Spinal cord (tissue), 9 donors: ENCODE measurements at regions not wholly inside any gene's neighbourhood (a gene's known extent, or its start where the extent isn't known, plus 50 kb on each side); places are given as distances from the start of the nearest gene placed in this dataset.
A peak's percentile ranks its signal among the peaks of the same experiment; 100 is the strongest.

ENCODE experiments used
- DNase-seq, 6 donors: peaks; one replicate each; pipeline versions ENCODE4 v3.0.0 to v3.0.0-alpha.2; 2013 to 2015; ENCODE audit warnings: low spot score in 6 of 6, low read depth in 4 of 6
- H3K27ac ChIP-seq: one replicate; pipeline ENCODE4 v1.5.1; 2013; ENCODE audit warnings: low read depth, low read length, control low read depth
- H3K27me3 ChIP-seq: one replicate; pipeline ENCODE4 v1.6.1; 2013; ENCODE audit warnings: low read length; ENCODE audit not compliant: control insufficient read depth, insufficient read depth
- H3K36me3 ChIP-seq: one replicate; pipeline ENCODE4 v1.6.1; 2013; ENCODE audit warnings: low read length; ENCODE audit not compliant: control insufficient read depth, insufficient read depth
- H3K4me1 ChIP-seq: one replicate; pipeline ENCODE4 v1.6.1; 2013; ENCODE audit warnings: low read length; ENCODE audit not compliant: control insufficient read depth, insufficient read depth
- H3K4me3 ChIP-seq: one replicate; pipeline ENCODE4 v1.5.1; 2013; ENCODE audit warnings: low read depth, low read length, control low read depth
- H3K9me3 ChIP-seq: one replicate; pipeline ENCODE4 v1.6.1; 2013; ENCODE audit warnings: low read length; ENCODE audit not compliant: control insufficient read depth, insufficient read depth
- WGBS: methylation state at CpG from one replicate; pipeline ENCODE4 v1.1.5; 2013; ENCODE audit warnings: missing lambda C conversion rate; ENCODE audit not compliant: insufficient coverage; 5-methylcytosine and 5-hydroxymethylcytosine counted together
- donor health status: healthy.

DNA sequence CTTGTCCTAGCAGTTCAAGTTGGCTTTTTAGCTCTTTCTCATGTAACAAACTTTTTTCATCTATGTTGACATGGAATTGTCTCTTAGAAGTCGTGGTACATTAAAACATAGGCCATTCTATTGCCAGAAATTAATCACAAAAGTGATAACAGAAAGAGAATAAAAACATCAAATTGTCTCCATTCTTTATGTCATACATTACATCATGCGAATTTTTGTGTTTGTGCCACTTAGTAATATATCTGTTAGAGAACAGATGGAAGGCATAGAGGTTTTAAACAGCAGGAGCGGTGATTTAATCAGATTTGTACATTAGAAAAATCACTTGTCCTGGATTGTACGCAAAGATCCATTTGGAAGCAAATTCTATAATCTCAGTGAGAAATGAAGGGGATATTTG is 136.5 kb upstream of the CDH20 start:
- no peaks in the 10 kb centered on the region for H3K9me3 ChIP-seq
- no peaks in the 10 kb centered on the region for H3K4me1 ChIP-seq
- H3K4me3 ChIP-seq = no peak overlapping the region
- no peak for DNase-seq
- WGBS = 94% methylated on average over 2 of the region's 4 CpGs
- H3K27me3 ChIP-seq = no peaks in the 10 kb centered on the region
- H3K36me3 ChIP-seq = no peaks in the 10 kb centered on the region
- H3K27ac ChIP-seq = no peak overlapping the region

DNA sequence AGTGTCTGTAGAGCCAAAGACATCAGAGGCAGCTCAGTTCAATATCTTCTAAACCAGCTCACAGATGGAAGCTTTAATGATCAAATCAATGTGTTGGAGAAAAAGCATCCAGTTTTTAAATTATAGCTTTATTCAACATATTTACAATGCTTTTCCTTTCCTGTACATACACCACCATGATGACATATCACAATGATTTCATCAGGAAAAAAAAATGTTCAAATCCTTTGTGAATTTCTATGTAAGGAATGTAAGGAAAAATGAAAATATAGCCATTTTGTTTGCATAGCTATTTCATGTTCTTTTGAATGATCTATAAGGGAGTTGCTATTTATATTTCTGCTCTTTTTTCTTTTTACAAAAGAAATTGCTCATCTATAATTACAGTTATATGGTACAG is 134.7 kb upstream of the CDH20 start:
- H3K36me3 ChIP-seq = no peaks in the 10 kb centered on the region
- peak in 1 of 6 donors; percentile 11 for DNase-seq
- no peaks in the 10 kb centered on the region for H3K9me3 ChIP-seq
- H3K27me3 ChIP-seq = no peaks in the 10 kb centered on the region
- no peak overlapping the region for H3K27ac ChIP-seq
- H3K4me3 ChIP-seq = no peak overlapping the region
- no peaks in the 10 kb centered on the region for H3K4me1 ChIP-seq

DNA sequence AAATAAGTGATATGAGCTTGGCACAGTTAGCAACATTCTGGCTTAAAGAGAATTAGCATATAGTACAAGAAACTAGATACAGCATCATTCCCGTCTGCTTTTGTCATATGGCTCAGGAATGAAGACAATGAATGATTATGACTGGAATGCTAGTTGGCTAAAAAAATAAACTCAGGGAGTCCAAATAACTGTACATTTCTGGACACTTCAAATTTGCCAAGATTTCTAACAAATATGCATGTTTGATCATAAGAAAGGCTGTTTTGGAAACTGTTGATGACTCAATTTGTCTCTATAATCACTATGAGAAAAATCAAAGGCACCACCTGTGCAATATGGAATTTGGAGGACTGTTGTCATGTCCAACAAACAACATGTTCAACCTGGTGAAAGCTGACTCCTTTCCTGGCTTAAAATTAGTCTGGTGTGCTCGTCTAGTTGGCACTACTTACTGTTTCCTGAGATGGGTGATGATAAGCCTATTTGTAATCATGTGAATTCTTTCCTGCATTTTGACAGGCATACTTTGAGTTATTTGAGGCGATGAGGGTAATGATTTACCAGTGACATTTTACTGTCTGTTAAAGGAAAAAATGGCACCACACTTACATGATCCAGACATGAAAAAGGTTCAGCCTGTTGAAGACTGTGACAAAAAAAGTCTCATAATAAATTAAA is 133.9 kb upstream of the CDH20 start:
- H3K36me3 ChIP-seq = no peaks in the 10 kb centered on the region
- WGBS = no CpG with 5 or more reads among the region's 3 CpGs
- peak in 2 of 6 donors; percentile 16 to 80 for DNase-seq
- no peaks in the 10 kb centered on the region for H3K9me3 ChIP-seq
- no peak overlapping the region for H3K27ac ChIP-seq
- no peak overlapping the region for H3K4me3 ChIP-seq
- no peaks in the 10 kb centered on the region for H3K27me3 ChIP-seq
- H3K4me1 ChIP-seq = no peaks in the 10 kb centered on the region

DNA sequence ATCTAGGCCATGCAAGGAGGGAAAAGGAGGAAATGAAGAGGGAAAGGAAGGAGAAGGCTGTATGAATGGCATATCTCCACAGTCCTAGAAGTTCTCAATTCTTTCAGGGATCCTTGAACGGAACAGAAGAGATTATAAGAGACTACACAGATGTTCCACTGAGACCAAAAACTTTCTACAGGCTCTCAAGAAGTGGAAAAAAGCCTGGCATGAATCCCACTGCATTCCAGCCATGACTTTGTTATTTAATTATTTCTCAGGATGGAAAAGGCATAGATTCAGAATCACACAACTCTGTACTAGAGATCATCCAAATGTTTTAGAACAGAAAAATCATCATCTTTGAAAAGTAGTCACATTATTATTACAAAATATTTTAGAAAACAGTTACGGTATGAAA is 131.7 kb upstream of the CDH20 start:
- 67% methylated on average over 1 of the region's 2 CpGs for WGBS
- no peaks in the 10 kb centered on the region for H3K9me3 ChIP-seq
- no peaks in the 10 kb centered on the region for H3K4me1 ChIP-seq
- no peaks in the 10 kb centered on the region for H3K36me3 ChIP-seq
- H3K4me3 ChIP-seq = no peak overlapping the region
- H3K27ac ChIP-seq = no peak overlapping the region
- H3K27me3 ChIP-seq = no peaks in the 10 kb centered on the region
- peak in 1 of 6 donors; percentile 14 for DNase-seq

DNA sequence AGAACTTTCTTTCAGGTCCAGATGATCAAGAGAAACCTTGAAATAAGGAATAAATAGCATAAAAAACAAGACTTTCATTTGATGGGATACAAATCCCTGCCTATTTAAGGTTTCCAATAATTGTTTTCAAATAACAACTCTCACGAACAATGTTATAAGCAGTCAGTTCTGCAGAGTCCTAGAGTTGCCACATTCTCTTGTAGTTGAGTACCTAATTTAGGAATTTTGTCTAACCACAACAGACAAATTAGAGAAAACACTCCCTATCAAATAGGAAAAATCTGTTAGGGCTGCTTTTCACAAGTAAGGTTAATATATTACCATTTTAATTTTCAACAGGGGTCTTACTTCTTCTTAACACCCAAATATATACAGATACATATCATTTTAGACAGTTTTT is 130.1 kb upstream of the CDH20 start:
- WGBS = no CpG with 5 or more reads among the region's 1 CpG
- H3K4me1 ChIP-seq = no peaks in the 10 kb centered on the region
- H3K27ac ChIP-seq = no peak overlapping the region
- DNase-seq = no peak
- no peaks in the 10 kb centered on the region for H3K36me3 ChIP-seq
- H3K27me3 ChIP-seq = no peaks in the 10 kb centered on the region
- no peak overlapping the region for H3K4me3 ChIP-seq
- H3K9me3 ChIP-seq = no peaks in the 10 kb centered on the region

DNA sequence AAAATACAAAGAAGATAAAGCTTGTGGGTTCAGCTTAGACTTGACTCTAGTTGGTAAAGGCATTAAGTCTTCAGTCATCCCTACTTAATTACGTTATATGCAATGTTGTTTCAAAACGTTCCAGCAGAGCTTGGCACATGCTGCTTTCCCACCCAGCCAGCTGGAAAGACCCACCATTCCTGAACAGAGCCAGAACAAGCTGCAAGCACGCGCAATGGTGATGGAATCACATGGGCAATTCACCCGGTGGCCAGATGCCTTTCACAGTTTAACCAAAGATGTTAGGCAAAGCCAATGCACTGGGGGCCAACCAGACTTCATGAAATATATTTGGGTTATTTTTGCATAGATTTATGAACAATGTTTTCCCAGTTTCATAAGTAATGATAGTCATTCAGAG is 123.4 kb upstream of the CDH20 start:
- H3K9me3 ChIP-seq = no peaks in the 10 kb centered on the region
- no peaks in the 10 kb centered on the region for H3K36me3 ChIP-seq
- no peak overlapping the region for H3K27ac ChIP-seq
- WGBS = 63% methylated on average over 4 of the region's 5 CpGs
- H3K4me3 ChIP-seq = no peak overlapping the region
- no peaks in the 10 kb centered on the region for H3K27me3 ChIP-seq
- H3K4me1 ChIP-seq = no peaks in the 10 kb centered on the region
- peak in 2 of 6 donors; percentile 74 to 91 for DNase-seq

DNA sequence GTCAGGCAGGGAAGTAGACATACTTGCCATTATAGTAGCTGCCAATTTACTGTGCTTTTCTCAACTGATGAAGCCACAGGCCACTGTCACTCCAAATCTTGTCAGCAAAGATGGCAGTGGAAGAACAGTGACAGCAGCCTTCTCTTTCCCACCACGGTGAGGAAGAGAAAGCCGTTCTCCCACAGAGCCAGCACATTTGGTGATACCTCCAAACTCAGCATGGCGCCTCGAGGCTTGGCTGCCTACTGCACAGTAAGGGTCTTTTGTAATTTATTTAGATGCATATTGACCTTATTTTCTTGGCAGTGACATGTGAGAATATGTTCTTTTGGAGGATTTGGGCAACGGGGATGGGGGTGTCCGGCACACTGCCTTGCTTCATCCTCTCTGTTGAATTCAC is 117.2 kb upstream of the CDH20 start:
- H3K27me3 ChIP-seq = no peaks in the 10 kb centered on the region
- no peak for DNase-seq
- no CpG with 5 or more reads among the region's 6 CpGs for WGBS
- H3K27ac ChIP-seq = no peak overlapping the region
- H3K4me3 ChIP-seq = no peak overlapping the region
- H3K36me3 ChIP-seq = no peaks in the 10 kb centered on the region
- no peaks in the 10 kb centered on the region for H3K9me3 ChIP-seq
- no peaks in the 10 kb centered on the region for H3K4me1 ChIP-seq

DNA sequence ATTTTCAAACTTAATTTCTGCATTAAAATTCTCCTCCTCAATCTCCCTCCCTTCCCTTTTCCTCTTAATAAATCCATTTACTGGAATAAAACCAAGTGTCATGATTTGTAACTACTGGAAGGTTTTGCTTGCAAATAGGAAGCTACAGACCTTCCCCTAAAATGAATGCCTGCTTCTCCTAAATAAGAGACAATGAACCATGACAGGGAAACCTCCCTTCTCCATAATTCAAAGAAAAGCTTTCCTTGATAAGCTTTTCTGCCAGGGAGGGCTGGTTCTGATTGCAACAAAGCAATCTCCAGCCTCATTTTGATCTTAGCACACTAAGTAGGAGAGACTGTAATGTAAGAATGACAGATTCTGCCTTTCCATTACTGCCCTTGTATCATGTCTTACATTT is 111.0 kb upstream of the CDH20 start:
- H3K9me3 ChIP-seq = no peaks in the 10 kb centered on the region
- peak in 1 of 6 donors; percentile 20 for DNase-seq
- H3K4me1 ChIP-seq = no peaks in the 10 kb centered on the region
- H3K27ac ChIP-seq = no peak overlapping the region
- H3K36me3 ChIP-seq = no peaks in the 10 kb centered on the region
- H3K27me3 ChIP-seq = no peaks in the 10 kb centered on the region
- no peak overlapping the region for H3K4me3 ChIP-seq

DNA sequence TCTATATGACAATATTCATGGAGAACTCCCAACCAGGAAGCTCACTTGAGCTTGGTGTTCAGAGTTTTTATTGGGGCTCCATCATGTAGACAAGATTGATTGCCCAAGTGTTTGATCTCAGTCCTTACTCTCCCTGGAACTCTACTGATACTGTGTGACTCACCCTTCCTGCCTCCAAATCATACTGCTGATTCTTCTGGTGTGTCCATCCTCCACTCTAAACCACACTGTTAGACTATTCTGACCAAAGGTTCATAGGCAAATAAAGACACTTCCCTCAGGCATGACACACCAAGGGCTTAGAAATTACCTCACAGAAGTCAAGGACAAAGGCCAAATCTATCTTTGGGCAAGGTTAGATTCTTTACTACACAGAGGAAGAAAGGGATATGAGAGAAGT is 107.9 kb upstream of the CDH20 start:
- no peak overlapping the region for H3K4me3 ChIP-seq
- H3K36me3 ChIP-seq = no peaks in the 10 kb centered on the region
- H3K4me1 ChIP-seq = no peaks in the 10 kb centered on the region
- H3K27ac ChIP-seq = no peak overlapping the region
- no peak for DNase-seq
- no peaks in the 10 kb centered on the region for H3K9me3 ChIP-seq
- no peaks in the 10 kb centered on the region for H3K27me3 ChIP-seq

DNA sequence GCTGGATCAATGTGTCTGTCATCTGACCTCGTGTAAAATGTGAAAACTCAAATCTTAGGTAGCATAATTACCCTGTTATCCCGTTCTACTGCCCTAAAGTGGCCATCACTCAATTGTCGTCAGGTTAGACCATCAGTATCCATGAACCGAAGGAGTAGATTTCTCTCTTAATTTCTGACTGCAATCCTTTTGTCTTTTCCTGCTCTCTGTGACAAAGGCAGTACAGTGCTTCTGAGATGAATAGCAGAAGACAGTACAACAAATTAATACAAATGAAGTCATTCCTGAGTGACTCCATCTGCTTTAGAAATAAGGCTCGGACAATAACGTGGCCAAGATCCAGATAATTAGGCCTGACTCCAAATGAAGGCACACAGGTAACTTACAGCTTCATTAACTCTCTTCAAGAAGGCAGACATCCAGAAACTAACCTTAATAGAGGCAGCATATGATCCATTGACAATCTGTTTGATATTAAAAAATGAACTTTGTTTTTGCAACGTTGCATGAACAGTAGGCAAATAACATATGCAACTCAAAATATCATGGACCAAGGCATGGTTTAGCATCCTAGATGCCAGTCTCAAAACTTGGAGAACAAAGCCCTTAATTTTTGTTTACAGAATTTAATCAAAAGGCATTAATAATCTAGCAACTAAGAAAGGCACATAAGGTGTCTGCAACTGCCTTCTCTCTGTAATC is 96.7 kb upstream of the CDH20 start:
- Histone ChIP-seq H3K4me1 (no peaks in the 10 kb centered on the region), H3K4me3 (no peak overlapping the region), H3K27me3 (no peaks in the 10 kb centered on the region), H3K9me3 (no peaks in the 10 kb centered on the region), H3K27ac (no peak overlapping the region), H3K36me3 (no peaks in the 10 kb centered on the region)
- WGBS = 58% methylated on average over 6 of the region's 7 CpGs
- DNase-seq = peak in 2 of 6 donors; percentile 56 to 68
